Mesenchymal stem cell (in vitro differentiated cells and primary cell): ENCODE measurements at regions not wholly inside any gene's neighbourhood (a gene's known extent, or its start where the extent isn't known, plus 50 kb on each side); places are given as distances from the start of the nearest gene placed in this dataset.

ENCODE experiments used
- DNase-seq: peaks from one replicate; pipeline ENCODE4 v3.0.0-alpha.2; 2013
- H2AFZ ChIP-seq: one replicate; pipeline ENCODE4 v1.6.1; 2013; ENCODE audit warnings: low read depth, mild to moderate bottlenecking, control low read depth, inconsistent platforms, low read length, moderate library complexity
- H2AK5ac ChIP-seq: 2 replicates; pipeline ENCODE4 v1.6.1; 2013; ENCODE audit warnings: low read length, moderate library complexity, mild to moderate bottlenecking, inconsistent platforms; ENCODE audit not compliant: severe bottlenecking
- H2BK120ac ChIP-seq: one replicate; pipeline ENCODE4 v1.6.1; 2013; ENCODE audit warnings: low read depth, mild to moderate bottlenecking, inconsistent platforms, low read length, moderate library complexity
- H2BK12ac ChIP-seq, 2 experiments: one replicate each; pipeline ENCODE4 v1.6.1; 2013; ENCODE audit warnings: inconsistent platforms in 2 of 2, low read length in 2 of 2, mild to moderate bottlenecking in 2 of 2, moderate library complexity in 2 of 2, control low read depth in 1 of 2
- H2BK15ac ChIP-seq: one replicate; pipeline ENCODE4 v1.6.1; 2013; ENCODE audit warnings: mild to moderate bottlenecking, low read depth, inconsistent platforms; ENCODE audit not compliant: poor library complexity, severe bottlenecking
- H2BK5ac ChIP-seq: 2 replicates; pipeline ENCODE4 v1.6.1; 2013; ENCODE audit warnings: low read depth, mild to moderate bottlenecking, low read length, control low read depth, inconsistent platforms; ENCODE audit not compliant: poor library complexity, severe bottlenecking
- H3K14ac ChIP-seq, 2 experiments: one replicate each; pipeline ENCODE4 v1.6.1; 2013; ENCODE audit warnings: inconsistent platforms in 2 of 2, low read length in 2 of 2, control low read depth in 1 of 2, mild to moderate bottlenecking in 1 of 2, moderate library complexity in 1 of 2
- H3K18ac ChIP-seq, 2 experiments: one replicate each; pipeline ENCODE4 v1.6.1; 2013; ENCODE audit warnings: inconsistent platforms in 2 of 2, low read length in 2 of 2, control low read depth in 1 of 2, low read depth in 1 of 2, mild to moderate bottlenecking in 1 of 2
- H3K23ac ChIP-seq, 2 experiments: one replicate each; pipeline ENCODE4 v1.6.1; 2013; ENCODE audit warnings: inconsistent platforms in 2 of 2, low read length in 2 of 2, mild to moderate bottlenecking in 2 of 2, moderate library complexity in 2 of 2, control low read depth in 1 of 2
- H3K27ac ChIP-seq: 2 replicates; pipeline ENCODE4 v1.5.1; 2013; ENCODE audit warnings: mild to moderate bottlenecking, moderate library complexity, low read length, control low read depth, inconsistent platforms; ENCODE audit not compliant: poor library complexity, severe bottlenecking
- H3K27me3 ChIP-seq, 2 experiments: 2 replicates each; pipeline versions ENCODE4 v1.6.1 to v1.7.0; 2013; ENCODE audit warnings: low read length in 2 of 2, mild to moderate bottlenecking in 2 of 2, moderate library complexity in 2 of 2, control low read depth in 1 of 2, inconsistent platforms in 1 of 2; ENCODE audit not compliant: control insufficient read depth in 1 of 2, insufficient read depth in 1 of 2
- H3K36me3 ChIP-seq, 2 experiments: 2 replicates each; pipeline versions ENCODE4 v1.6.1 to v1.7.0; 2013; ENCODE audit warnings: low read length in 2 of 2, control low read depth in 1 of 2, inconsistent platforms in 1 of 2, low read depth in 1 of 2, mild to moderate bottlenecking in 1 of 2; ENCODE audit not compliant: insufficient read depth in 2 of 2, control insufficient read depth in 1 of 2
- H3K4ac ChIP-seq, 2 experiments: one replicate each; pipeline ENCODE4 v1.6.1; 2013; ENCODE audit warnings: inconsistent platforms in 2 of 2, low read length in 2 of 2, mild to moderate bottlenecking in 2 of 2, moderate library complexity in 2 of 2, control low read depth in 1 of 2, low read depth in 1 of 2
- H3K4me1 ChIP-seq: 2 replicates; pipeline ENCODE4 v1.6.1; 2013; ENCODE audit warnings: low read depth, low read length, control low read depth; ENCODE audit not compliant: control insufficient read depth, insufficient read depth
- H3K4me2 ChIP-seq: 2 replicates; pipeline ENCODE4 v1.6.1; 2013; ENCODE audit warnings: low read length, mild to moderate bottlenecking, inconsistent platforms; ENCODE audit not compliant: poor library complexity, severe bottlenecking
- H3K4me3 ChIP-seq, 2 experiments: 2 replicates each; pipeline versions ENCODE4 v1.5.1 to v1.7.0; 2013; ENCODE audit warnings: low read length in 2 of 2, mild to moderate bottlenecking in 2 of 2, control low read depth in 1 of 2, low read depth in 1 of 2; ENCODE audit not compliant: insufficient read depth in 1 of 2
- H3K79me1 ChIP-seq: replicated peaks from 2 replicates; pipeline ENCODE4 v1.6.1; 2013; ENCODE audit warnings: mild to moderate bottlenecking, control low read depth, low read length, inconsistent platforms; ENCODE audit not compliant: poor library complexity, severe bottlenecking
- H3K9ac ChIP-seq: 2 replicates; pipeline ENCODE4 v1.7.0; 2013; ENCODE audit warnings: mild to moderate bottlenecking, low read length, moderate library complexity
- H3K9me3 ChIP-seq: 2 replicates; pipeline ENCODE4 v1.7.0; 2013; ENCODE audit warnings: mild to moderate bottlenecking, low read length; ENCODE audit not compliant: control insufficient read depth
- H4K8ac ChIP-seq: one replicate; pipeline ENCODE4 v1.6.1; 2013; ENCODE audit warnings: inconsistent platforms, mild to moderate bottlenecking, low read length, moderate library complexity
- H4K91ac ChIP-seq: one replicate; pipeline ENCODE4 v1.6.1; 2013; ENCODE audit warnings: mild to moderate bottlenecking, low read length, inconsistent platforms
- WGBS: methylation state at CpG from one replicate; pipeline ENCODE4 v1.1.7; 2013; ENCODE audit warnings: mixed read lengths; 5-methylcytosine and 5-hydroxymethylcytosine counted together

GRCh38 chr1:29805896-29806160 is 569.5 kb downstream of the PTPRU start:
- H4K8ac ChIP-seq: no peak overlapping the region
- H3K4me2 ChIP-seq: no peak overlapping the region
- H2BK120ac ChIP-seq: no peak overlapping the region
- no peak overlapping the region for H2BK12ac ChIP-seq
- no peaks in the 10 kb centered on the region for H3K79me1 ChIP-seq
- no peak overlapping the region for H3K9ac ChIP-seq
- H3K4me1 ChIP-seq: peaks cover 2% of the 10 kb centered on the region
- H2BK5ac ChIP-seq: no peak overlapping the region
- no peak overlapping the region for H2BK15ac ChIP-seq
- WGBS: 82% methylated on average over 4 of the region's 4 CpGs
- H3K18ac ChIP-seq: no peak overlapping the region
- H2AK5ac ChIP-seq: no peak overlapping the region
- peaks cover 8 to 49% of the 10 kb centered on the region in 2 experiments for H3K27me3 ChIP-seq
- H4K91ac ChIP-seq: no peak overlapping the region
- no peak for DNase-seq
- no peaks in the 10 kb centered on the region for H3K36me3 ChIP-seq
- no peaks in the 10 kb centered on the region for H3K9me3 ChIP-seq
- no peak overlapping the region for H3K4ac ChIP-seq
- no peak overlapping the region for H3K4me3 ChIP-seq
- no peak overlapping the region for H2AFZ ChIP-seq
- H3K23ac ChIP-seq: no peak overlapping the region
- H3K27ac ChIP-seq: no peak overlapping the region
- H3K14ac ChIP-seq: no peak overlapping the region

- WGBS: 66% methylated on average over 11 of the region's 11 CpGs
Observed at GRCh38 chr1:29805122-29805895, 569.0 kb downstream of the PTPRU start.

DNA sequence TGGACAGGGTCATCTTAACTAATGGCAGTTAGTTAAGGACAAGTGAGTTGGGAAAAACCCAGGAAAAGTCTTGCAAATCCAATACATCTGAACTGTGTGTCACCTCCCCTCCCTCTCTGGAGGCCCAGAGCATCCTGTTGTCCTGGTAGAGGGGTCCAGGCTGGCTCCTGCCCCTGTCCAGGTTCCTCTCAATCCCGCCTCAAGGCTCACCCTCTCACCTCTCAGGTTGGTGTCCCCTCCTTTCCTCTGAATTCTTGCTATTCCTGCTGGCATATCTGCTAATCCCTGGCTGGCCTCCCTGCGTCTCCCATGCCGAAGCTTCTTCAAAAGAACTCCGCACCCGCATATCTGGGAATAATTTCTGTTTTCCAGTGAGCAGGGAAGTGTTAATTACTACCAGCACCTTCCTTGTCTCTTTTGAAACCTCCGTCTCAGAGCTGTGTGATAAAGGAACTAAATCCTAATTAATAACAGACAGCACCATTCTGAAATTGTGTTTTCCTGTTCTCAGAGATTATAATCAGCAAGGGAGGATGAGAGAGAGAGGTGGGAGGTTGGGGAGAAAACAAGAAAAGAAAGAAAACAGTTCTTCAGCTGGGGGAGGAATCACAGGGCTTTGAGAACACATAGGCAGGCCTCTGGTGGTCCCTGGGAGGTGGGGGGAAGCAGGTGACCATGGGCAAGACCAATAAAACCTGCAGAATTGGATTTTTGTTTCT is 568.0 kb downstream of the PTPRU start:
- Histone ChIP-seq H2BK5ac (no peak overlapping the region), H3K14ac (no peak overlapping the region), H3K4ac (no peak overlapping the region), H4K8ac (no peak overlapping the region), H3K79me1 (no peaks in the 10 kb centered on the region), H3K4me3 (no peak overlapping the region), H3K9ac (no peak overlapping the region), H2BK15ac (no peak overlapping the region), H3K9me3 (no peaks in the 10 kb centered on the region), H3K23ac (no peak overlapping the region), H3K4me1 (no peaks in the 10 kb centered on the region), H3K27ac (no peak overlapping the region), H3K27me3 (peaks cover 3 to 44% of the 10 kb centered on the region in 2 experiments), H3K36me3 (no peaks in the 10 kb centered on the region), H3K4me2 (no peak overlapping the region), H3K18ac (no peak overlapping the region), H4K91ac (no peak overlapping the region), H2AK5ac (no peak overlapping the region), H2BK12ac (no peak overlapping the region), H2AFZ (no peak overlapping the region), H2BK120ac (no peak overlapping the region)
- 43% methylated on average over 5 of the region's 6 CpGs for WGBS
- DNase-seq: no peak

More at GRCh38 chr1:29805122-29805895, 569.0 kb downstream of the PTPRU start:
- Histone ChIP-seq H3K9ac (no peak overlapping the region), H3K4me3 (no peak overlapping the region), H3K18ac (no peak overlapping the region), H3K14ac (no peak overlapping the region), H4K91ac (no peak overlapping the region), H3K4me1 (peaks cover 2% of the 10 kb centered on the region), H3K23ac (no peak overlapping the region), H2BK12ac (no peak overlapping the region), H2AFZ (no peak overlapping the region), H3K27ac (no peak overlapping the region), H3K27me3 (peaks cover 6 to 47% of the 10 kb centered on the region in 2 experiments), H2BK15ac (no peak overlapping the region), H2AK5ac (no peak overlapping the region), H2BK5ac (no peak overlapping the region), H3K9me3 (no peaks in the 10 kb centered on the region), H3K4ac (no peak overlapping the region), H3K36me3 (no peaks in the 10 kb centered on the region), H3K79me1 (no peaks in the 10 kb centered on the region), H4K8ac (no peak overlapping the region), H2BK120ac (no peak overlapping the region), H3K4me2 (no peak overlapping the region)
- no peak for DNase-seq

DNA sequence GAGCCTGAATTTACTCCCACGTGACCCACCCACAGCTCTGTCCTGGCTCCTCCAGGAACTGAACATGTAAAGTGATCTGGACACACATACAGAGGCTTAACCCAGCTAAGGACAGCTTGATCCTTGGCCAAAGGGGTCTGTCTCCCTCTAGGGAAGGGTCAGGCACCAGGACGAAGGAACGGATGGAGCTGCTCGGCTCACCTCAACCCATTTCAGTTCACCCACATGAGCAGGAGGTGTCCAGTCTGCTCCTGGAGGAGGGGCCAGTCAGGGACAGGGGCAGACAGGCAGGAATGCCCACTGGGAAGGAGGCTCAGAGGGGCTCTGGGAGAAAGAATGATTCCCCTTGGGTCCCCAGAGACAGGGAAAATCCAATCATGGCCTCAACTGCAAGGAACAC is 567.2 kb downstream of the PTPRU start:
- H4K91ac ChIP-seq: no peak overlapping the region
- H2BK12ac ChIP-seq: no peak overlapping the region
- H3K27ac ChIP-seq: no peak overlapping the region
- H3K27me3 ChIP-seq: peaks cover 3 to 41% of the 10 kb centered on the region in 2 experiments
- H3K36me3 ChIP-seq: no peaks in the 10 kb centered on the region
- H2BK15ac ChIP-seq: no peak overlapping the region
- H3K9me3 ChIP-seq: no peaks in the 10 kb centered on the region
- no peak overlapping the region for H3K4me3 ChIP-seq
- H3K4me2 ChIP-seq: no peak overlapping the region
- no peak overlapping the region for H2AFZ ChIP-seq
- H3K79me1 ChIP-seq: no peaks in the 10 kb centered on the region
- no peaks in the 10 kb centered on the region for H3K4me1 ChIP-seq
- H3K18ac ChIP-seq: no peak overlapping the region
- H3K4ac ChIP-seq: no peak overlapping the region
- no peak overlapping the region for H4K8ac ChIP-seq
- H2BK120ac ChIP-seq: no peak overlapping the region
- H2AK5ac ChIP-seq: no peak overlapping the region
- no peak overlapping the region for H3K9ac ChIP-seq
- DNase-seq: no peak
- H2BK5ac ChIP-seq: no peak overlapping the region
- WGBS: 86% methylated on average over 4 of the region's 4 CpGs
- no peak overlapping the region for H3K14ac ChIP-seq
- no peak overlapping the region for H3K23ac ChIP-seq
